B cell (primary cell): ENCODE measurements at regions not wholly inside any gene's neighbourhood (a gene's known extent, or its start where the extent isn't known, plus 50 kb on each side); places are given as distances from the start of the nearest gene placed in this dataset.

Experiments used
- ATAC-seq: fragments of 200-7000 bp; cut with Tn5 transposase; one replicate; pipeline ENCODE4 v1.10.0; 2021; ENCODE audit warnings: low read depth, mild to moderate bottlenecking, moderate number of reproducible peaks, moderate library complexity
- CTCF ChIA-PET: fragments of 350-600 bp; sonication (Branson Sonifier 250); formaldehyde crosslinking; loops from one replicate; lab custom pipeline; 2021; ENCODE audit warnings: antibody characterized with exemption, inconsistent platforms; lab: Charles Lee
- POLR2A ChIA-PET: fragments of 350-600 bp; sonication (Branson Sonifier 250); formaldehyde crosslinking; loops from one replicate; lab custom pipeline; 2021; ENCODE audit warnings: antibody characterized with exemption; lab: Charles Lee
- DNase-seq: peaks from one replicate; pipeline ENCODE4 v3.0.0; 2013
- H2AFZ ChIP-seq: 2 replicates; pipeline ENCODE4 v1.6.1; 2012; ENCODE audit warnings: mild to moderate bottlenecking, low read depth, low read length; ENCODE audit not compliant: insufficient read depth, poor library complexity, severe bottlenecking
- H3K27ac ChIP-seq, 2 donors: 1 replicate in 1 of 2; 2 replicates in 1 of 2; pipeline ENCODE4 v1.5.1; 2012 to 2013; ENCODE audit warnings: low read length in 2 of 2, mild to moderate bottlenecking in 2 of 2, moderate library complexity in 1 of 2
- H3K27me3 ChIP-seq, 4 experiments: fragments of 200-600 bp in 1 of 4; sonication (generic) in 1 of 4; replicated peaks in 1 of 4; 1 replicate in 2 of 4; 2 replicates in 2 of 4; pipeline versions ENCODE4 v1.6.1 to v1.7.0; 2013 to 2016; ENCODE audit warnings: low read length in 3 of 4, mild to moderate bottlenecking in 2 of 4, mixed read lengths in 1 of 4, moderate library complexity in 1 of 4; ENCODE audit not compliant: insufficient read depth in 4 of 4, control insufficient read depth in 3 of 4; ENCODE audit errors: control extremely low read depth in 1 of 4
- H3K36me3 ChIP-seq, 2 experiments: replicated peaks in 1 of 2; 1 replicate in 1 of 2; 2 replicates in 1 of 2; pipeline versions ENCODE4 v1.6.1 to v1.7.1; 2013; ENCODE audit warnings: low read length in 1 of 2; ENCODE audit not compliant: insufficient read depth in 2 of 2, control insufficient read depth in 1 of 2; ENCODE audit errors: control extremely low read depth in 1 of 2, extremely low read depth in 1 of 2
- H3K4me1 ChIP-seq, 2 donors: fragments of 200-600 bp in 1 of 2; sonication (generic) in 1 of 2; 1 replicate in 1 of 2; 2 replicates in 1 of 2; pipeline versions ENCODE4 v1.5.1 to v1.6.1; 2013 to 2017; ENCODE audit warnings: low read length in 2 of 2; ENCODE audit not compliant: control insufficient read depth in 2 of 2, insufficient read depth in 2 of 2
- H3K4me2 ChIP-seq: replicated peaks from 2 replicates; pipeline ENCODE3; 2012; ENCODE audit warnings: mild to moderate bottlenecking, low read depth, low read length; ENCODE audit not compliant: poor library complexity, severe bottlenecking
- H3K4me3 ChIP-seq, 5 experiments: fragments of 200-600 bp in 1 of 5; sonication (generic) in 1 of 5; 1 replicate in 3 of 5; 2 replicates in 2 of 5; pipeline versions ENCODE4 v1.5.1 to v1.7.0; 2011 to 2016; ENCODE audit warnings: low read length in 4 of 5, mild to moderate bottlenecking in 4 of 5, low read depth in 2 of 5, control low read depth in 1 of 5, moderate library complexity in 1 of 5; ENCODE audit not compliant: insufficient read depth in 1 of 5; ENCODE audit errors: control extremely low read depth in 1 of 5, extremely low read depth in 1 of 5
- H3K79me2 ChIP-seq: fragments of 200-600 bp; sonication (generic); one replicate; pipeline ENCODE4 v1.6.0; 2016; ENCODE audit warnings: low read length; ENCODE audit not compliant: control insufficient read depth, insufficient read depth
- H3K9ac ChIP-seq: fragments of 200-600 bp; sonication (generic); 2 replicates; pipeline ENCODE4 v1.6.1; 2017; ENCODE audit warnings: mild to moderate bottlenecking, low read length, moderate library complexity
- H3K9me3 ChIP-seq, 3 donors: one replicate each; pipeline versions ENCODE4 v1.6.1 to v1.7.1; 2013; ENCODE audit warnings: low read length in 2 of 3; ENCODE audit not compliant: control insufficient read depth in 2 of 3, insufficient read depth in 1 of 3; ENCODE audit errors: control extremely low read depth in 1 of 3
- H4K20me1 ChIP-seq: 2 replicates; pipeline ENCODE4 v1.6.0; 2012; ENCODE audit warnings: mild to moderate bottlenecking, low read length; ENCODE audit not compliant: insufficient read depth, control insufficient read depth, poor library complexity, severe bottlenecking
- H3K27ac Mint-ChIP-seq: one replicate; pipeline ENCODE4 v1.8.0; 2021; ENCODE audit warnings: mixed read lengths
- H3K27me3 Mint-ChIP-seq: one replicate; pipeline ENCODE4 v1.8.0; 2021; ENCODE audit warnings: mixed read lengths
- H3K4me1 Mint-ChIP-seq: one replicate; pipeline ENCODE4 v1.8.0; 2021; ENCODE audit warnings: mixed read lengths
- H3K4me3 Mint-ChIP-seq: one replicate; pipeline ENCODE4 v1.8.0; 2021; ENCODE audit warnings: mixed read lengths
- H3K9me3 Mint-ChIP-seq: one replicate; pipeline ENCODE4 v1.8.0; 2022; ENCODE audit warnings: mixed read lengths; ENCODE audit not compliant: insufficient read depth
- CTCF ChIP-seq: fragments of 200-600 bp; IDR thresholded peaks from one replicate; pipeline ENCODE4 v1.8.0; 2022; ENCODE audit warnings: antibody characterized with exemption, mild to moderate bottlenecking
- EZH2 ChIP-seq: IDR thresholded peaks from 2 replicates; pipeline ENCODE4 v1.6.1; 2012; ENCODE audit warnings: borderline replicate concordance, low read depth, mild to moderate bottlenecking, moderate library complexity, low read length; ENCODE audit not compliant: insufficient read depth, poor library complexity, severe bottlenecking
- WGBS: methylation state at CpG from one replicate; pipeline ENCODE4 v1.1.5; 2013; ENCODE audit warnings: missing lambda C conversion rate; ENCODE audit not compliant: insufficient coverage; 5-methylcytosine and 5-hydroxymethylcytosine counted together
- intact Hi-C: fragments of 100-400 bp; cut with micrococcal nuclease; formaldehyde crosslinking; loops from one replicate; pipeline ENCODE4 v1.10.0; 2022

GRCh38 chr3:18988614-18989229 lies 159.6 kb upstream of the KCNH8 start:
- TF ChIP-seq EZH2: no peak
- TF ChIP-seq CTCF: peak; percentile 36
- Mint-ChIP-seq H3K4me3 (no peak overlapping the region), H3K9me3 (no peaks in the 10 kb centered on the region), H3K4me1 (no peaks in the 10 kb centered on the region), H3K27ac (no peak overlapping the region), H3K27me3 (no peaks in the 10 kb centered on the region)
- Histone ChIP-seq H3K9me3 (no peaks in the 10 kb centered on the region), H2AFZ (no peak overlapping the region), H4K20me1 (no peaks in the 10 kb centered on the region), H3K9ac (no peak overlapping the region), H3K4me3 (no peak overlapping the region), H3K79me2 (no peaks in the 10 kb centered on the region), H3K4me2 (no peak overlapping the region), H3K4me1 (no peaks in the 10 kb centered on the region), H3K36me3 (no peaks in the 10 kb centered on the region), H3K27ac (no peak overlapping the region), H3K27me3 (no peaks in the 10 kb centered on the region)
- CTCF ChIA-PET: interaction anchor here (0.8 to 1.6 kb wide), 3 partner anchors 141 to 878 kb away, joined by 3 to 6 read pairs (median 5); no protein-coding TSS in a partner anchor
- POLR2A ChIA-PET: no interaction called here
- WGBS: no CpG with 5 or more reads among the region's 4 CpGs
- DNase-seq: peak; percentile 8
- no peak for ATAC-seq
- intact Hi-C loops: no loop called here

GRCh38 chr3:18987862-18988447 lies 160.4 kb upstream of the KCNH8 start:
- Mint-ChIP-seq H3K27me3 (no peaks in the 10 kb centered on the region), H3K27ac (no peak overlapping the region)
- WGBS: 90% methylated on average over 5 of the region's 8 CpGs

More at GRCh38 chr3:18987862-18988447, 160.4 kb upstream of the KCNH8 start:
- no peaks in the 10 kb centered on the region for H3K36me3 ChIP-seq
- no peak overlapping the region for H3K27ac ChIP-seq
- H3K79me2 ChIP-seq: no peaks in the 10 kb centered on the region
- POLR2A ChIA-PET: no interaction called here
- H3K4me1 ChIP-seq: no peaks in the 10 kb centered on the region
- H3K9ac ChIP-seq: no peak overlapping the region
- no peak overlapping the region for H2AFZ ChIP-seq
- no peaks in the 10 kb centered on the region for H4K20me1 ChIP-seq
- no peaks in the 10 kb centered on the region for H3K9me3 ChIP-seq
- Mint-ChIP-seq H3K4me1 (no peaks in the 10 kb centered on the region), H3K4me3 (no peak overlapping the region), H3K9me3 (no peaks in the 10 kb centered on the region)
- no peaks in the 10 kb centered on the region for H3K27me3 ChIP-seq
- CTCF ChIA-PET: interaction anchor here (0.7 to 1.6 kb wide), 4 partner anchors 140 to 878 kb away, joined by 3 to 6 read pairs (median 4); no protein-coding TSS in a partner anchor
- intact Hi-C loops: no loop called here
- H3K4me3 ChIP-seq: no peak overlapping the region
- H3K4me2 ChIP-seq: no peak overlapping the region
- no peak for DNase-seq
- no peak for ATAC-seq
- TF ChIP-seq EZH2 (no peak), CTCF (no peak)
